Psoas muscle (tissue), 7 donors: ENCODE measurements at regions not wholly inside any gene's neighbourhood (a gene's known extent, or its start where the extent isn't known, plus 50 kb on each side); places are given as distances from the start of the nearest gene placed in this dataset.

Experiments
- ATAC-seq, 4 donors: fragments of 200-7000 bp; cut with Tn5 transposase; one replicate each; pipeline ENCODE4 v1.9.1; 2020; ENCODE audit warnings: moderate library complexity in 3 of 4, mild to moderate bottlenecking in 2 of 4
- DNase-seq, 2 donors: peaks; one replicate each; pipeline ENCODE4 v3.0.0-alpha.2; 2020
- H3K27ac ChIP-seq: fragments of 200-600 bp; one replicate; pipeline ENCODE4 v1.8.0; 2022
- H3K27me3 ChIP-seq, 3 donors: fragments of 200-600 bp in 1 of 3; one replicate each; pipeline versions ENCODE4 v1.6.1 to v1.8.0; 2013 to 2022; ENCODE audit warnings: low read length in 2 of 3, mild to moderate bottlenecking in 2 of 3, moderate library complexity in 1 of 3; ENCODE audit not compliant: insufficient read depth in 3 of 3
- H3K36me3 ChIP-seq, 2 donors: fragments of 200-600 bp in 1 of 2; one replicate each; pipeline versions ENCODE4 v1.6.1 to v1.8.0; 2013 to 2022; ENCODE audit warnings: low read depth in 1 of 2, mild to moderate bottlenecking in 1 of 2, moderate library complexity in 1 of 2; ENCODE audit not compliant: insufficient read depth in 1 of 2
- H3K4me1 ChIP-seq: fragments of 200-600 bp; one replicate; pipeline ENCODE4 v1.8.0; 2022
- H3K4me3 ChIP-seq: fragments of 200-600 bp; one replicate; pipeline ENCODE4 v1.8.0; 2022; ENCODE audit warnings: mild to moderate bottlenecking
- H3K9me3 ChIP-seq: fragments of 200-600 bp; one replicate; pipeline ENCODE4 v1.8.0; 2022
- WGBS, 3 donors: extraction: QIAGEN DNeasy Blood & Tissue Kit; methylation state at CpG; one replicate each; pipeline versions ENCODE4 v1.1.6 to v1.1.7; 2013; 5-methylcytosine and 5-hydroxymethylcytosine counted together
- intact Hi-C, 2 donors: fragments of 100-400 bp; cut with DNase I; formaldehyde crosslinking; loops; one replicate each; pipeline versions ENCODE4 v1.11.0 to v1.14.2; 2022
- TF ChIP-seq, protein P1 (sequence below): fragments of 200-600 bp; IDR thresholded peaks from one replicate; pipeline ENCODE4 v1.8.0; 2022; ENCODE audit warnings: antibody characterized with exemption
- donor health status: healthy with polysubstance abuse.
- donor health status: DM: no; HTN: no; CAD: no; lungs with moderate emphysema.
- donor health status: Bipolar disorder and iron deficiency.
- donor health status: healthy.
- donor health status: DM: yes; HTN: yes; CAD: no.
- donor health status: DM: no; HTN: no; CAD: no.
- donor health status: DM: yes; HTN: yes; CAD: no.

DNA sequence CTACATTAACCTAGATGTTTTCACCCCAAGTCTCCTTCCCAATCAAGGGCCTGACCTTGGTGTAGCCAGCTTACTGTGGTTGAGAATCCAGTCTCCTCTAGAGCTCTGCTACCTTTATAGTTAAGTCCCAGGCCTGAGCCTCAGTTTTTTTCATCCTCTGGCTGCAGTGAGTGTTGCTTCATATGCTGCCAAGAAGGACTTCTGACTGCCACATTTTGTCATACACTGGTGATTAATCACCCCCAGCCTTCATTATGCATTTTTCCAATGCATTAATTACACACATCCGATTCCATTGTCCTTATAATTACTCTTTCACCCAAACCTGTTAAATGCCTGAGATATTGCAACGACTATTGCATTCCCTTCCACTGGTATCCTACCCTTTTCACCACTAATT lies 66.3 kb upstream of the FGGY start:
- WGBS, 3 donors, result 23 to 44% (median 32%) methylated on average over 2 of the region's 2 CpGs
- TF ChIP-seq, protein P1, sequence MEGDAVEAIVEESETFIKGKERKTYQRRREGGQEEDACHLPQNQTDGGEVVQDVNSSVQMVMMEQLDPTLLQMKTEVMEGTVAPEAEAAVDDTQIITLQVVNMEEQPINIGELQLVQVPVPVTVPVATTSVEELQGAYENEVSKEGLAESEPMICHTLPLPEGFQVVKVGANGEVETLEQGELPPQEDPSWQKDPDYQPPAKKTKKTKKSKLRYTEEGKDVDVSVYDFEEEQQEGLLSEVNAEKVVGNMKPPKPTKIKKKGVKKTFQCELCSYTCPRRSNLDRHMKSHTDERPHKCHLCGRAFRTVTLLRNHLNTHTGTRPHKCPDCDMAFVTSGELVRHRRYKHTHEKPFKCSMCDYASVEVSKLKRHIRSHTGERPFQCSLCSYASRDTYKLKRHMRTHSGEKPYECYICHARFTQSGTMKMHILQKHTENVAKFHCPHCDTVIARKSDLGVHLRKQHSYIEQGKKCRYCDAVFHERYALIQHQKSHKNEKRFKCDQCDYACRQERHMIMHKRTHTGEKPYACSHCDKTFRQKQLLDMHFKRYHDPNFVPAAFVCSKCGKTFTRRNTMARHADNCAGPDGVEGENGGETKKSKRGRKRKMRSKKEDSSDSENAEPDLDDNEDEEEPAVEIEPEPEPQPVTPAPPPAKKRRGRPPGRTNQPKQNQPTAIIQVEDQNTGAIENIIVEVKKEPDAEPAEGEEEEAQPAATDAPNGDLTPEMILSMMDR, result no peak
- peaks cover 31% of the 10 kb centered on the region for H3K4me1 ChIP-seq
- no peaks in the 10 kb centered on the region for H3K27me3 ChIP-seq
- H3K36me3 ChIP-seq, result no peaks in the 10 kb centered on the region
- H3K27ac ChIP-seq, result peak overlapping the region; percentile 69
- DNase-seq (no peak), ATAC-seq (peak in 3 of 4 donors; percentile 62 to 84 (median 77))
- no peaks in the 10 kb centered on the region for H3K9me3 ChIP-seq
- intact Hi-C loops, result no loop called here
- no peak overlapping the region for H3K4me3 ChIP-seq

GRCh38 chr1:59232216-59232615 lies 64.7 kb upstream of the FGGY start:
- DNase-seq (no peak), ATAC-seq (no peak)
- Histone ChIP-seq H3K36me3 (no peaks in the 10 kb centered on the region), H3K4me1 (peaks cover 31% of the 10 kb centered on the region), H3K27ac (no peak overlapping the region), H3K9me3 (no peaks in the 10 kb centered on the region), H3K4me3 (no peak overlapping the region), H3K27me3 (no peaks in the 10 kb centered on the region)
- intact Hi-C loops, result no loop called here
- 83 to 86% (median 85%) methylated on average over 6 of the region's 6 CpGs for WGBS, 3 donors
- TF ChIP-seq, protein P1, result no peak

GRCh38 chr1:59233444-59233843 lies 63.5 kb upstream of the FGGY start:
- intact Hi-C loops, result no loop called here

GRCh38 chr1:59236721-59237545 lies 60.0 kb upstream of the FGGY start:
- Histone ChIP-seq H3K27ac (no peak overlapping the region), H3K9me3 (no peaks in the 10 kb centered on the region), H3K4me3 (no peak overlapping the region), H3K36me3 (no peaks in the 10 kb centered on the region), H3K4me1 (no peaks in the 10 kb centered on the region), H3K27me3 (no peaks in the 10 kb centered on the region)
- DNase-seq (no peak), ATAC-seq (no peak)
- TF ChIP-seq, protein P1, result no peak
- WGBS, 3 donors, result 69 to 85% (median 80%) methylated on average over 3 of the region's 3 CpGs
- intact Hi-C loops, result no loop called here

More at GRCh38 chr1:59233444-59233843, 63.5 kb upstream of the FGGY start:
- H3K4me3 ChIP-seq, result no peak overlapping the region
- DNase-seq (no peak), ATAC-seq (no peak)
- 95 to 100% (median 95%) methylated on average over 1 of the region's 1 CpG for WGBS, 3 donors
- TF ChIP-seq, protein P1, result no peak
- H3K36me3 ChIP-seq, result no peaks in the 10 kb centered on the region
- peaks cover 26% of the 10 kb centered on the region for H3K4me1 ChIP-seq
- no peaks in the 10 kb centered on the region for H3K9me3 ChIP-seq
- no peaks in the 10 kb centered on the region for H3K27me3 ChIP-seq
- no peak overlapping the region for H3K27ac ChIP-seq
